DND-41 (cell line): ENCODE measurements at regions not wholly inside any gene's neighbourhood (a gene's known extent, or its start where the extent isn't known, plus 50 kb on each side); places are given as distances from the start of the nearest gene placed in this dataset.

Source experiments
- ATAC-seq: fragments of 200-7000 bp; cut with Tn5 transposase; 3 replicates; pipeline ENCODE4 v1.9.1; 2021; ENCODE audit warnings: low read depth; ENCODE audit not compliant: insufficient read depth
- DNase-seq: peaks from one replicate; pipeline ENCODE4 v3.0.0-alpha.2; 2020
- H2AFZ ChIP-seq: 2 replicates; pipeline ENCODE4 v1.6.0; 2012; ENCODE audit warnings: low read depth, low read length
- H3K27ac ChIP-seq: 2 replicates; pipeline ENCODE4 v1.5.1; 2012; ENCODE audit warnings: low read length, inconsistent platforms
- H3K27me3 ChIP-seq: fragments of 200-600 bp; sonication (generic); 2 replicates; pipeline ENCODE4 v1.6.0; 2012; ENCODE audit warnings: low read length, mild to moderate bottlenecking, inconsistent platforms; ENCODE audit not compliant: insufficient read depth, poor library complexity
- H3K36me3 ChIP-seq: 2 replicates; pipeline ENCODE4 v1.5.1; 2012; ENCODE audit warnings: low read length, inconsistent platforms; ENCODE audit not compliant: insufficient read depth
- H3K4me1 ChIP-seq: 2 replicates; pipeline ENCODE4 v1.5.1; 2012; ENCODE audit warnings: mild to moderate bottlenecking, low read length; ENCODE audit not compliant: insufficient read depth
- H3K4me2 ChIP-seq: 2 replicates; pipeline ENCODE4 v1.6.0; 2012; ENCODE audit warnings: mild to moderate bottlenecking, moderate library complexity, low read length, inconsistent platforms; ENCODE audit not compliant: insufficient read depth
- H3K4me3 ChIP-seq, 2 experiments: fragments of 200-600 bp in 1 of 2; shearing (Covaris generic) in 1 of 2; 2 replicates each; pipeline ENCODE4 v1.5.1; 2012 to 2016; ENCODE audit warnings: inconsistent platforms in 2 of 2, low read length in 2 of 2, mild to moderate bottlenecking in 2 of 2, low read depth in 1 of 2, moderate library complexity in 1 of 2
- H3K79me2 ChIP-seq: 2 replicates; pipeline ENCODE4 v1.6.0; 2012; ENCODE audit warnings: low read length, inconsistent platforms; ENCODE audit not compliant: insufficient read depth
- H3K9ac ChIP-seq: 2 replicates; pipeline ENCODE4 v1.6.0; 2012; ENCODE audit warnings: low read depth, mild to moderate bottlenecking, inconsistent platforms, low read length, moderate library complexity
- H3K9me3 ChIP-seq: 2 replicates; pipeline ENCODE4 v1.5.1; 2012; ENCODE audit warnings: low read length, moderate library complexity, mild to moderate bottlenecking, inconsistent platforms; ENCODE audit not compliant: insufficient read depth, severe bottlenecking
- H4K20me1 ChIP-seq: 2 replicates; pipeline ENCODE4 v1.6.0; 2012; ENCODE audit warnings: low read length; ENCODE audit not compliant: insufficient read depth
- CTCF ChIP-seq: IDR thresholded peaks from 2 replicates; pipeline ENCODE4 v1.5.1; 2012; ENCODE audit warnings: borderline replicate concordance, low read length, moderate library complexity, mild to moderate bottlenecking; ENCODE audit not compliant: poor library complexity, severe bottlenecking; ENCODE audit errors: extremely low read depth
- EZH2 ChIP-seq: IDR thresholded peaks from 3 replicates; pipeline ENCODE4 v1.6.1; 2012; ENCODE audit warnings: borderline replicate concordance, low read depth, mild to moderate bottlenecking, moderate library complexity, low read length, inconsistent platforms; ENCODE audit not compliant: severe bottlenecking

- H4K20me1 ChIP-seq: no peaks in the 10 kb centered on the region
- H3K36me3 ChIP-seq: no peaks in the 10 kb centered on the region
- H3K27ac ChIP-seq: no peak overlapping the region
- H3K9me3 ChIP-seq: no peaks in the 10 kb centered on the region
- no peaks in the 10 kb centered on the region for H3K27me3 ChIP-seq
- no peak overlapping the region for H3K9ac ChIP-seq
- no peaks in the 10 kb centered on the region for H3K79me2 ChIP-seq
- DNase-seq: no peak
- TF ChIP-seq CTCF (no peak), EZH2 (no peak)
- H3K4me3 ChIP-seq: no peak overlapping the region
- no peak overlapping the region for H2AFZ ChIP-seq
- ATAC-seq: no peak
- H3K4me1 ChIP-seq: no peaks in the 10 kb centered on the region
- no peak overlapping the region for H3K4me2 ChIP-seq
These were observed 226.0 kb upstream of the C9orf72 start for GRCh38 chr9:27799326-27799725.

- no peaks in the 10 kb centered on the region for H3K4me1 ChIP-seq
- no peaks in the 10 kb centered on the region for H3K36me3 ChIP-seq
- DNase-seq (no peak), ATAC-seq (no peak)
- H3K4me2 ChIP-seq: no peak overlapping the region
- H3K9ac ChIP-seq: no peak overlapping the region
- H3K27ac ChIP-seq: no peak overlapping the region
- H4K20me1 ChIP-seq: no peaks in the 10 kb centered on the region
- no peaks in the 10 kb centered on the region for H3K27me3 ChIP-seq
- TF ChIP-seq EZH2 (no peak), CTCF (no peak)
- no peak overlapping the region for H3K4me3 ChIP-seq
- H3K79me2 ChIP-seq: no peaks in the 10 kb centered on the region
- H2AFZ ChIP-seq: no peak overlapping the region
- no peaks in the 10 kb centered on the region for H3K9me3 ChIP-seq
These were observed 226.9 kb upstream of the C9orf72 start for GRCh38 chr9:27800159-27800558.

- Histone ChIP-seq H3K27me3 (no peaks in the 10 kb centered on the region), H3K9ac (no peak overlapping the region), H3K27ac (no peak overlapping the region), H3K9me3 (no peaks in the 10 kb centered on the region), H2AFZ (no peak overlapping the region), H3K4me2 (no peak overlapping the region), H3K4me1 (no peaks in the 10 kb centered on the region), H3K79me2 (no peaks in the 10 kb centered on the region), H3K4me3 (no peak overlapping the region), H3K36me3 (no peaks in the 10 kb centered on the region), H4K20me1 (no peaks in the 10 kb centered on the region)
- ATAC-seq (no peak), DNase-seq (no peak)
- no peak for TF ChIP-seq EZH2
- TF ChIP-seq CTCF: no peak
These were observed 227.6 kb upstream of the C9orf72 start for GRCh38 chr9:27800692-27801370.
